GM19438 (cell line): ENCODE measurements at regions not wholly inside any gene's neighbourhood (a gene's known extent, or its start where the extent isn't known, plus 50 kb on each side); places are given as distances from the start of the nearest gene placed in this dataset.

Source experiments
- ATAC-seq: cut with Tn5 transposase; IDR thresholded peaks from one replicate; pipeline ENCODE4 v1.9.1; 2021; ENCODE audit warnings: low read depth; ENCODE audit not compliant: unreplicated experiment

DNA sequence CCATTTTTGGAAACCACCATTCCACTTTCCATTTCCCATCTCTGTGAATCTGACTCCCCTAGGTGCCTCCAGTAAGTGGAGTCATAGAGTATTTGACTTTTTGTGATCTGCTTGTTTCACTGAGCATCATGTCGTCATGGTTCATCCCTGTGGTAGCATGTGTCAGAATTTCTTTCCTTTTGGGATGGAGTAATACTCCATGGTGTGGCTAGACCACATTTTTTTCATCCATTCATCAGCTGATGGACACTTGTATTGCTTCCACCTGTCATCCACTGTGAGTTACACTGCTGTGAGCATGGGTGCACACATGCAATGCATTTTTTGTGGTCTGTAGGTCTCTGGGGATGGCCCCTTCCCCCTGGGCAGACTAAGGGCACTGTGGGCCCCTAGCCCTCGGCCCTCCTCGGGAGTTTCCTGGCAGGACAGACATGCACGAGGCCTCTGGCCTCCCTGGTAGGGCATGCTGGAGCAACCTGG, 115.9 kb downstream of the GADD45G start:
- ATAC-seq = no peak

GRCh38 chr9:89721176-89721700, 116.4 kb downstream of the GADD45G start:
- ATAC-seq = no peak

DNA sequence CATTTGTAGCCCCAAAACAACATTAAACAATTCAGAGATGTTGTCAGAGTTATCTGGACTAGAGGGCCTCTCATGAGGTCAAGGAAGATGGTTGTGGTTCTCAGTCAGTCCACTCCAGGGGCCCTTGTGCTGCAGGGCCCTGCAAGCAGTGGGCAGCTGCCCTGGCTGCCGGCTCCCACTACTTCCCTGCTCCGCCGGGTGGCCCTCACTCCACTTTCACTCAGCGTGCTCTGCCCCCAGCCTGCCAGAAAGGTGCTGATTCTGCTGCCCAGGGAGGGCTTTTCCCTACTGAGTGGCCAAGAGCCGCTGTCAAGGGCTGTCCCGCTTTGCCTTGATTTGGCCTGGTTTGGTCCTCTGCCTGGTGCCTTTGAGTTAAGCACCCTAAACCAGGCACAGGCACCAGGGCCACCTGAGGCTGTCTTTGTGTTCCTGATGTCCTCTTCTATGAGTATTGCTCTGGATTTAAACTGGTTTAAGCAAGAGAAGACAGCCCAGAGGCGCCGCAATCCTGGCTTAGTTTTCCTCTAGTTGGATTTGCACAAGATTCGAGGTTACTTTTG, 117.2 kb downstream of the GADD45G start:
- no peak for ATAC-seq

GRCh38 chr9:89722712-89723111, 117.9 kb downstream of the GADD45G start:
- ATAC-seq = no peak

DNA sequence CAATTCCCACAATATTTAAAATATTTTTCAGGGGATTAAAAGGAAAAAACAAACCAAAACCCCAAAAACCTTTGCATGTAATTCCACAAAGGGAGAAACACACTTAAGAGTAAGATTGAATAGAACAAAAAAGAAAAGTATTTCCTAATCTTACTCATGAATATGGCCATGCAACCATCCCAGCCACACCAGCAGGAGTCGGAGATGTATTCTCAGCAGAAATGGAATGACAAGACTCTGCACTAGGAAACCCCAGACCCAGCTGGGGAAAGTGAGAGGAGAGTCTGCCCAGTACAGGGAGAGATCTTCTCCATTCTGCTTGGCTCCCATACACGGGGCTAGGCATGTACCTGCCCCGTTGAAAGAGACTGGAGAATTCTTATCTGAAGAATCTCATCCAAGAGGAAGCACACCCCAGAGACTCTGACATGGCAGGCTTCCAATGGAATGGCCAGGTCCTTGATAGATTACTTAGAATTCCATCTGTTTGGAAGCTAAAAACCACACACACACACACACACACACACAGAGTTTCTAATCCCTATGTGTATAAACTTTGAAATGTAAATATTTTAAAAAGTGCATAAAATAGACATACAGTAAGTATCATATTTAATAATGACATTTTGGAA, 118.8 kb downstream of the GADD45G start:
- no peak for ATAC-seq

DNA sequence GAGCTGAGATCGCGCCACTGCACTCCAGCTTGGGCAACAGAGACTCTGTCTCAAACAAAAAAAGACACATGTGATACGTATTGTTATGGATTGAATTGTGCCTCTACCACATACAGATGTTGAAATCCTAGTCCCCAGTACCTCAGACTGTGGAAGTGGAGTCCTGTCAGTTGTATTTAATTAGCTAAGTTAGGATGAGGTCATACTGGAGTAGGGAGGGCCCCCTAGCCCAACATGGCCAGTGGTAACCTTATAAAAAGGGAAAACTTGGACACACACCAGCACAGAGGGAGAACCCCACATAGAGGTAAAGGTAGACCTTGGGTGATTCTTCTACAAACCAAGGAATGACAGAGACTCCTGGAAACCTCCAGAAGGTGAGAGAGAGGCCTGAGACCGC, 119.8 kb downstream of the GADD45G start:
- ATAC-seq = no peak

GRCh38 chr9:89725271-89725670, 120.5 kb downstream of the GADD45G start:
- no peak for ATAC-seq

GRCh38 chr9:89729954-89730530, 125.2 kb downstream of the GADD45G start:
- ATAC-seq = no peak

GRCh38 chr9:89730715-89731114, 125.9 kb downstream of the GADD45G start:
- no peak for ATAC-seq

DNA sequence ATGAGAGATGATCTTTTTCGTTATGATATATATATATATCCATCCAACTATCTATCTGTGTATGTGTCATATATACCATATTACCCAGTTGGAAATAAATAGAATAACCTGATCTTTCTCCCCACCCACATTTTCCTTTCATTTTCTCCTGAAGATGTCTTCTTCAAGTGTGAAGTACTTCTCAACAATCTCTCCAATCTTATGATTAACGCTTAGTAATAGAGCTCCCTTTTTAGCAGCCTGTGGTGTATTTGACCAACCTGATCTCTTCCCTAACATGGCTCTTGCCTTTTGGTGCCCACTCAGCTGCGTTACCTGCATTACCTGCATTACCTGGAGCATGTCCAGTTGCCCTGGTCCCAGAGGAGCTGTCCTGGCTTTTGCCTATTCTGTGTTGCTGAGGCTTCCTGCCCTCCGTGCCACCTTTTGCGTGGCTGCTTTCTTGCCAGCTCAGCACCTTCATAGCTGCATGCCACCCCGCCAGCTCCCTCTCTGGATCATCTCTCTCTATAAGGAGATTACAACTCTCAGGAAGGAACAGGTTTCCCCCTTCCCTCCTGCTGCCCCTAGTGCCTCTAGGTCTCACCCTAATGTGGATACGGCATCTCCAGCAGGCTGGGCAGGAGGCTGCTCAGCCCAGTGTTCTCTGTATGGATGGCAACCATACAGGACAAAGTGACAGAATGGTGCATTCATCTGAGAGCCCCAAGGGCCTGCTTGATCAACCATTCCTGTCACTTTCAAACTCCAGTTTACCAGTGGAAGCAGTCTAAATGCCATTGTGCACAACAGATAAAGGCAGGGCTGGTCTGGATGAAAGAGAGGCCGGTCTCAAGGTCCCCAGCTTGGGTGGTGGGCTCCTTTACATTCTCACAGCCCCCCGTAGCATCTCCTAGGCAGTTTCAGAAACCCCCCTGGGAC, 126.7 kb downstream of the GADD45G start:
- no peak for ATAC-seq

- no peak for ATAC-seq
These were observed 127.6 kb downstream of the GADD45G start for GRCh38 chr9:89732295-89732938.

DNA sequence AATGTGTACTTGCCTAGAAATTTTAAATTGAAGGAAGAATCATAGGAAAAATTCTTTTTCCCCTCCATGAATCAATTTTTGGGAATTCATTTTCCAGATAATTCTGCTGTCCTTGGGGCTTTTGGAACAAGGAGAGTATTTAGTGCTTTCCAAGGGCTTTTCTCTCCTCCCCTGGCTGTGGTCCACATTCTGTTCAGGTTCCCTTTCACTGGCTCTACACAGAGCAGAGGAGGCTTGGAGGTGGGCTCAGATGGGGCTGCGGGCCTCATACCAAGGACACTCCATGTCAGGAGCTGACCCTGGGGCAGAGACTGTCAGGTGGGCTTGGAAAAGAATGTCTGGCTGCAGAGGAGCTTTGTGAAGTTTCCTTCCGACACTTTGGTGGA, 128.1 kb downstream of the GADD45G start:
- ATAC-seq = no peak

- ATAC-seq = no peak
These were observed 129.8 kb downstream of the GADD45G start for GRCh38 chr9:89734600-89735041.

DNA sequence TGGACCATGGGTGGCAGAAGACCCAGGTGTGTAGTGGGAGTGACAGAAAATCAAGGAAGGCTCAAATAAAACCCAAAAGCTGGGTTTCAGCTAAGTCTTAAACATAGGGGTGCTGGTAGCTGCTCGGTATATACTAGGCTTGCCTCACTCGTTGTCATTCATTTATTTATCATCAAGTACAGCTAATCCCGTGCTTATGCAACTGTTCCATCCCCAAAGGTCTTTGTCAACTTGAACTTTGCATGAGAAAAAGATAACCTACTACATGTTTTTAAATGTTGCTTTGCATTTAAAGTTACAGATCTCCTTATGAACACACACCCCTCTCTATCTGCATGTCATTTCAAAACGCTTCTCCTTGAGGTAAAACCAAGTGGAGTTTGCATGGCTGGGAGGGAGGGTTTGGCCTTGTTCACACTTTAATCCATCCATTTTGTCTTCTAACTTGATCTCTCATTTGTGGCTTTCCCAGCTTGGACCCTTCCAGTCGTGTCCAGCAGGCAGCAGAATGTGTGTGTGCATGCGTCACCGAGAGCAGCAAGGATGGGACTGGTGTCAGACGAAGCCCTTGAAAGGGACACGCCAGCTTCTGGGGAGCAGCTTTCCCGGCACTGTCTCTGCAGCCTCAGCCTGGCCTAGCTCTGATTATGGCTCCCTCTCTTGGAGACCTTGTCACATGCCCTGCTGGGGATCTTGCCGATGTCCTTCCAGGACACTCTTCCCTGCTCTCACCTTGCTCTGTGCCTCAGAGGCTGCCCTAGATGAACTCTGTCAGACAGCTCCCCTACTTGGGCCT, 133.5 kb downstream of the GADD45G start:
- ATAC-seq = no peak

DNA sequence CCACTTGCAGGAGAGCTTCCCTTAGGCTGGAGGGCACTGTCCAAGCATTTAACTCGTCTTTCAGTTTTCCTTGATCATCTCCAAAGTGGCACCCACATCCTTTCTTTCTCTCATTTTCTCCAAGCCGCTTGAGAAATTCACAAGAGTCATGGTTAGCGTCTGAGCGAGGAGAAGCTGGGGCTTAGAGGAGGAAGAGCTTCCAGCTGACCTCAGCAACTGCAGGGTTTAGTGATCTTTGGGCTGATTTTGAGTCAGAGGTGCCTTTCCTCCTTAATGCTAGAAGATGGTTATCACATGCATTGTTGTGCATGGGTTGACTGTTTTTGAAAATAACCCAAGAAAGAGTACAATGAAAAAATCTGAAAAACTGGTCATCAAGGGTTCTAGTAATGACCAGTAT, 134.7 kb downstream of the GADD45G start:
- no peak for ATAC-seq

DNA sequence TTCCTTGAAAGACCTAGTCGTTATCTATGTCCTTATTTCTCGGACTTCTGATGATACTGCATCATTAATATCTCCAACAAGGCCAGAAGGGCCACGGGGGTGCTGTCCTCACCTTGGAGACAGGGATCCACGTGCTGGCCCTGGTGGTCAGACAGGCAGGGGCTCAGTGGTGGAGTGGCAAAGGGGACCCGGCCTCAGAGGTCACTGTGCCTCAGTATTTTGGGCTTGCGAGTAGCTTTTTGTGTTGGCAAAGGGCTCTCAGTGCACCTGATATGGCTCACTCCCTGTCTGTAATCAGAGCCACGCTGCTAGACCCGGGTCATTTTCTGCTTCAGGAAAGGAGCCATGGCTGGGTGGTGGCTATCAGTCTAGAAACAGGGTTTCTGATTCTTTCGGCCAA, 135.1 kb downstream of the GADD45G start:
- no peak for ATAC-seq

- ATAC-seq = no peak
These were observed 135.9 kb downstream of the GADD45G start for GRCh38 chr9:89740722-89741121.

DNA sequence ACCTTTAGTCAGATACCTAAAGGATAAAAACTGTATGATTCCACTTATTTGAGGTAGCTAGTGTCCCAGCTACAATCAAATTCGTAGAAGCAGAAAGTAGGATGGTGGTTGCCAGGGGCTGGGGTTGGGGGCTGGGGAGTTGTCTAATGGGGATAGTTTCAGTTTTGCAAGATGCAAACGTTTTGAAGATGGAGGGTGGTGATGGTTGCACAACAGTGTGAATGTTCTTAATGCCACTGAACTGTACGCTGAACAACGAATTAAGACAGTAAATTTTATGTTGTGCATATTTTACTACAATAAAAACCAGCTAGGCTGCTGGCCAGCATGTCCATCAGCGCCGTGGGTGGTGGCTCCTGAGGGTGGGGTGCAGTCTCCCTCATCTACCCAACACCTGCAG, 137.8 kb downstream of the GADD45G start:
- ATAC-seq = no peak

GRCh38 chr9:89743216-89743572, 138.4 kb downstream of the GADD45G start:
- peak; percentile 56 for ATAC-seq
